ENCODE measurements at regions not wholly inside any gene's neighbourhood (a gene's known extent, or its start where the extent isn't known, plus 50 kb on each side); places are given as distances from the start of the nearest gene placed in this dataset.

DNA sequence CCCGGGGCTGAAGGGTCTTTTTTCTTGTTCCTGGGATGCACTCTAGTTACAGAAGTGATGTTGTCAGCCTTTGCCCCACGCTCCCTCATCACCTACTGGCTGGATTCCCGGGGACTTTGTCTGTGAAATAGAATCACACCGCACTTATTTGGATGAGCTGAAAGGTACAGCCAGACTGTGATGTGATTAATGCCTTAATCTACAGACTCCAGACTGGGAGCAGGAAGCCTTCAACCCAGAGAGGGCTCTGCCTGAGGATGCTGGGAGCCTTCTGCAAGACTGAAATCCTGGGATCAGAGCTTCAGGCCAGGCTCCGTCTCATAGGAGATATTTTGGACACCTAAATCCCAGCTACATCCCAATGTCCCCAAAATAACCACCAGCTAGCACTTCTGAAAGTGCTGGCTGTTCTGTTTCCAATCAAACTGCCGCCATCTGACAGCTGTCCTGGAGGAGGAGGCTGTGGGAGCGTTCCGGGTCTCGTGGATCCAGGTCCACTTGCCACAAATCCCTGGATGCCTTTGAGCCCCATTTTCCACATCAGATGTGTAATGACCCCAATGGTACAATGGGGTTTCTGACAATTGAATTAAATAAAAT, 688.5 kb downstream of the TBC1D22A start:
- no peak for DNase-seq

DNA sequence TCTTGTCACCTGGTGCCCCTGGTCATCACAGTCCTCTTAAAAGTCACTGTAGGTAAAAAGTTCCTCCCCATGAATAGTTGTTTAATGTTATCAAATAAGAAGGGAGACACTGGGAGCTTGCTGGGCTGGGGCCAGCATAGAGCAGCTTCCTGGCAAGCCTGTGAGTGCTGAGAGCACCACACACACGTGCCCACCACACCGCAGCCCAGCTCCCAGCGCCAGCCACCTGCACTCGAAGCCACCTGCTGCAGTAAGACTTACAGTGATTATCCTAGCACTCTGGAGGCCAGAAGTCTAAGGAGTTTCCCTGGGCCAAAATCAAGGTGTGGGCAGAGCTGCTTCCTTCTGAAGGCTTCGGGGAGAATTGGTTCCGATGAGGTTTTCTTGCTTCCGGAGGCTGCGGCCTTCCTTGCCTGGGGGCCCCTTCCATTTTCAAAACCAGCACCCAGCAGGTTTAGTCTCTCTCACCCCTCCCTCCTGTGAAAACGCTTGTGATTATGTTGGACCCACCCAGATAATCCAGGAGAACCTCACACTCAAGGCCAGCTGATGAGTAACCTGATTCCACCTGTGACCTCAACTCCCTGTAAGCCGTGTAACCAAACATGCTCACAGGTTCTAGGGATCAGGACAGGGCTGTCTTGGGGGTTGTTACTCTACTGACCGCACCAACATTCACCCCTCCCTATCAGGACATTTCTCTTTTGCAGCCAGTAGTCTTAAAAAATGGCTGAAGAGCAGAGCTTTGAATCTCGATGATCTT, 687.2 kb downstream of the TBC1D22A start:
- DNase-seq, result no peak

DNA sequence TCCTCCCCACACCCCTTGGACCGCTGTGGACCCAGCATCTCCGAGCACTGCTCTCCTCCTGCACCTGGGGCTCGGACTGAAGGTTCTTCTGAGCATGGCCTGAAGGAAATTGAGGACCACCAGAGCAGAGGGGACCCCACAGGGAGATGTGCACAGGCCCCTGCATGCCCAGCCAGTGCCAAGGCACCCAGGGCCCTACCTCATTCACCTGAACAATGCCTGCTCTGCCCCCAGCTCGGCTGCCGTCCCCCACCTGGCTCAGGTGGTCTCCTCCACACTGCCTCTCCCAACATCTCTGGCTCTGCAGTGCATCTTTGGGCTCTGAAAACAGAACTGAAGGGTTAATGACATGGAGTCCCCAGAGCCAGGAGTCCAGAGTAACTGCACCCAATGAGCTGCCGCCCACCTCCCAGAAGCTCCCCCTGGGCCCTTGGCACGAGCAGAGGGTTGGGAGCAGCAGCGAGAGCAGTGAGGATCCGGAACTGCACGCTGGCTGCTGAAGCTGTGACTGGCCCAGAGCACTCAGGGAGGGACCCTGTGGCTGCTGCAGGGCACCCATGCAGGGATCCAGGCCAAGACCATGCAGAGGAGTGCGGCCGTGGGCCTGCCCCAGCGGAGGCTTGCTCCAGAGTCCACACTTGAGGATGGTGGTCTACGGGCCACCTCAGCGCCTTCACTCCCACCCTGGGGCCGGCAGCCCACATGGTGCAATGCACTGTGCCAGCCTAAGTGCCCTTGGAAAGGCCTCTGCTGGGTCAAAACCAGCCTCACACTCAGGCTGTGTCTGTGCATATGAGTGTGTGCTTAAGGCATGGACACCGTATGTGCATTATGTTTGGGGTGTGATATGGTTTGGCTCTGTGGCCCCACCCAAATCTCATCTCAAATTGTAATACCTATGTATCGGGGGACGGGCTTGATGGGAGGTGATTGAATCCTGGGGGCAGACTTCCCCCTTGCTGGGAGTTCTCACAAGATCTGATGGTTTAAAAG, 686.1 kb downstream of the TBC1D22A start:
- DNase-seq, result no peak

DNA sequence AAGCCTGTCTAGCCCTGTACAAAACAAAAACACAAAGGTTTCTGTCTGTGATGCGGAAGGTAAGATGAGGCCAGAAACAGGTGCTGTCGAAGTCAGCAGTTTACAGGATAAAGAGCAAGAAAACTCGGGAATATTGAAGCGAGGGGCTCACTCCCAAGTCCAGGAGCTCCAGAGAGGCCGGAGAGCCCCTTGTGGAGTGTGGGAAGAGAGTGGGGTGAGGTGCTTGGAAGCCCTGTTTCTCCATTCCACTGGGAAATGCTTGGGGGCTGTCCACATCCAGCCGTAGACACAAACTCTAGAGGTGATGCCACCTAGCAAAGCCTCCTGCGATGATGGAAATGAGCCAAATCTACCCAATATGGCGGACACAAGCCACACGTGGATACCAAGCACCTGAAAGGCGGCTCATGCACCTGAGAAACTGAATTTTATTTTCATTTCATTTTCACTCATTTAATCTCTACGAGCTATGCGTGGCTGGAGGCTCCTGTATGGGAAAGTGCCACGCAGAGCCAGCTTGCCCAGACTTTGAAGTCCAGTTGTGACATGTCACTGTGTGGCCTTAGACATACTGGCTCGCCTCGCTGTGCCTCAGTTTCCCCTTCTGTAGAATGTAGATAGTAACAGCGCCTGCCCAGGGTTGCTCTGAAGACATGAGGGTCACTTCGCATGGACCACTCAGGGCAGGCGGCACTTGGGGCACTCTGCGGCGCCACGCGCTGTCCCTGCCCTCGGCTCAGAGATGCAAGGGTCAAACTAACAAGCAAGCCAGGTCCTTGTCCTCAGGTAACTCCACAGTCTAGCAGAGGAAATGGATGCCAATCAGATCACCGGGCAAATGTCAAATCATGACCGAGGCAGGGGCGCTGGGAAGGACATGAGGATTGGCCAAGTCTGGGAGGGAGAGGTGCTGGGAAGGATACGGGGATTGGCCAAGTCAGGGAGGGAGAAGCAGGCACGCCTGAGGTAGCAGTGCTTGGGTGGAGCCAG, 684.7 kb downstream of the TBC1D22A start:
- no peak for DNase-seq

DNA sequence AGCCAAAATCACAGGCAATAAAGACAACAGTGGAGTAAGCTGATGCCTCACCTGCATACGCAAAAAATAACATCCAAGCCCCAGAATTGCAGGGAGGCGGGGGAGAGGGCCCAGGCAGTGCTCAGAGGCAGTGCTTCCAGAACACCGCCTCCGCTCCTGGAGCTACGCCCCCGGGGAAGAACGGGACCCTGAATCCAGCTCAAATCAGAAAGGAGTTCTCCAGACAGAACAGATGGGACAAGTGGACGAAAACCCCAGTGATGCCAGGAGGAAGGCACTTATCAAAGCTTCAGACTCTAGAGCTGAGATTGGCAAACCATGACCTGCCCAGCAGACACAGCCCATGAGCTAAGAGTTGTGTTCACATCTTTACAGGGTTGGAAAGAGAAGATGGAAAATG, 683.9 kb downstream of the TBC1D22A start:
- no peak for DNase-seq

DNA sequence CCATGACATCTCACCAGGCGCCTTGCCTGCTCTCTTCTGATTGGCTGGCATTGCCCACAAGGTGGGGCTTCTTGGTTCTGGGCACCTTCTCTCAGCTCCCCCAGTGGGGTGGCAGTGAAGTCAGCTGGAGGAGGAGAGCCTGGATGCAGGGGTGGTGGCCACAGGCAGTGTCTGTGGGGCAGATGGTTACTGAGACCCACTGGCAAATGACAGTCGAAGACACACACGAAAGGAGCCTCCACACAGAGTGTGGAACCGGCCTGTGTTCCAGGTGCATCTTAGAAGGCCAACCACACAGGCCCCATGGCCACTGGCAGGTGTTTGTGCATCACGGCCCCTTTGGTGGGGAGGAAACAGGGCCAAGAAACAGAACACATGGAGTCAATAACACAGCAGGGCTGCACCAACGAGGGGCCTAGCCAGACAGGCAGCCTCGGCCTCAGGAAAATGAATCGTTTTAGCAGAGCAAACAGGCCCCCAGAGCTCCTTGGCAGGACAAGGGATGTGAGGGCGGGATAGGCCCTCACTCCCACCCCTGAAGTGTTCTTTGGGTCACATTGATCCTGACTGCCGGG, 683.4 kb downstream of the TBC1D22A start:
- DNase-seq, result no peak

DNA sequence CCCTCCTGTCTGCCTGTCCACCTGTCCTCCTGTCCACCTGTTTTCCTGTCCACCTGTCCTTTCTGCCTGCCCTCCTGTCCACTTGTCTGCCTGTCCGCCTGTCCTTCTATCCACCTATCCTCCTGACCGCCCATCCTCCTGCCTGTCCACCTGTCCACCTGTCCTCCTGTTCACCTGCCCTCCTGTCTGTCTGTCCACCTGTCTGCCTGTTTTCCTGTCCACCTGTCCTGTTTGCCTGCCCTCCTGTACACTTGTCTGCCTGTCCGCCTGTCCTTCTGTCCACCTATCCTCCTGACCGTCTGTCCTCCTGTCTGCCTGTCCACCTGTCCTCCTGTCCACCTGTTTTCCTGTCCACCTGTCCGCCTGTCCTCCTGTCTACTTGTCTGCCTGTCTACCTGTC, 682.8 kb downstream of the TBC1D22A start:
- DNase-seq, result no peak

DNA sequence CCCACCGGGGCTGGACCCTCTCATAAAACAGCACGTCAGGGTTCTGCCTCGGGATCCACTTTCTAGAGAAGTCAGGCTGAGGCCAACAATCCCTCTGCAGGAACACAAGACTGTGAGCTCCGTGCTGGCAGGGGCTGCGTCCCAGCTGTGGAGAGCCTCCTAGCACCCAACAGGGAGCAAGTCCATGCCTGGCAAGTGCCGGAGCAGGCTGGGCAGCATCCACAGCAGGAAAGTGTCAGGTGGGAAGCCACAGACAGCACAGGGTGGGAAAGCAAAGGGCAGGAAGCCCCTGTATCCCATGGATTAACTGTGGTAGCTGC, 682.3 kb downstream of the TBC1D22A start:
- DNase-seq, result no peak

DNA sequence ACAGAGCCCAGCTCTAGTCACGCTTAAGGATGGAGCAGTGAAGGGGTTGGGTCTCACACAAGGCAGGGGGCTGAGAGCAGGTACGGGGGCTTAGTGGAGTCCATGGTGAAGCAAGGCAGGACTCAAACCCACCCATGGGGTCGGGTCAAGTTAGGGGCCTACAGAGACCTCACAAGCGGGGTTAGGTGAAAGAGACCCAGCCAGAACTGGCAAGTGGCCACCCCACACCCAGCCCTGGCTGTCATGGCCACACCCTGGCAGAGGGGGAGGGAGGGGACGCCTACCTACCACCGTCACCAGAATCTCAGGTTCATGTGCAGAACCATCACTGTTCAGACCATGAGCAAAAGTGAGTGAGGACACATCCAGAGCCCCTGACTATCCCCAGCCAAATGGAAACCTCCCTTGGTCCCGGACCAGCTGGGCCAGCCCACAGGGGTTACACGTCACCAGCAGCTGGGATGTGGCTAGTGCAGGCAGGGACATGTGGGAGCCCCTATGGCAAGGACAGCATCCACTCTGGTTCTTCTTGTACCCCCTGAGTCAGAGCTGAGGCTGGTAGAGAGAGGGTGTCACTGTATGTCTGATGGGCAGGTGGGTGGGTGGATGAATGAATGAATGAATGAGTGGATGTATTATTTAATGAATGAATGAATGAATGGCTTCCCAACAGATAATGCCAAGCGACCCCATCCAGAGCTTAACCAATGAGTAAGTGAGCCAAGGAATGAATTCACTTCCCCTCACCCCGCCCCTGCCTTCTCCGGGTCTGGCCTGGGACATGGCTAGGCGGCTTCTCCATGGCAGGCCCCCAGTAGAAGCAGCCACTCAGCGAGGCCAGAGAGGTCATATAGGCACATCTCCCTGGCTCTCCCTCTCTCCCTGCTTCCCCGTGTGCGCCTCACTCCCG, 681.6 kb downstream of the TBC1D22A start:
- no peak for DNase-seq

DNA sequence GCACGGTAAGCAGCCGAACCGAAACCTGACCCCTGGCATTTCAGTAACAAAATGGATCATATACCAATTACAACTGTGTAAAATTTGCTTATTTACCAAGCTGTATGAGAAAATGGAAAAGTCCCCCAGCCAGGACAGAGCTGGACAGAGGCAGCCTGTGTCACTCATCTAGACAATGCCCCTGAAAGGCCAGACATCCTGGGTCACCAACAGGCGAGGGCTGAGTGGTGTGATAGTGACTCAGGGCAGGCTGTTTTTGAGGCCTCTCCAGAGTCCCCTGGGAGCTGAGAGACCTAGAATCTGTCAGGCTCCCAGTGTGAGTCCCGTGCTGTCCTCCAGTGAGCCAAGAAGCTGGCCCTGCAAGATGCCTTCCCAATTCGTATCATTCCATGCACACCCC, 680.4 kb downstream of the TBC1D22A start:
- DNase-seq, result no peak

DNA sequence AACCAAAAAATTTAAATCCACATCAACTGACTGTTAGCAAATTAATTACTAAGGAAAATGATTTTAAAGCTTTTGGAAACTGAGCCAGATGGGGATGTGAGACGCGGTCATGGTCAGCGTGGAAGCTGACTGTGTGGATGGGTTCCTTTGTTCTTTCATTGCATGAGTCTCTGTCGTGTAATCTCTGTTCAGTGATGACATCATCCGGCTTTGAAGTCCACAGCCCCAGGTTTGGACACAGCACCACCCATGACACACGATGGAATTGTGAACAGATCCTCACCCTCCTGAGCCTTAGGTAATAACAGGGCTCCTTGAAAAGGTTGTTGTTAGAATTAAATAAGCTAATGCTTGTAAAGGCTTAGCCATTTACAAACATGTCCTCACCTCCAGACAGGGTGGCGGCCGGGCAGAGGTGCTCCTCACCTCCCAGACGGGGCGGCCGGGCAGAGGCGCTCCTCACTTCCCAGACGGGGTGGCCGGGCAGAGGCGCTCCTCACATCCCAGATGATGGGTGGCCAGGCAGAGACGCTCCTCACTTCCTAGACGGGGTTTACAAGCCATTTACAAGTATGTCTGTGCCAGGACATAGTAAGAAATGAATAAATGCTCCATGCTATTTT, 677.3 kb downstream of the TBC1D22A start:
- no peak for DNase-seq

DNA sequence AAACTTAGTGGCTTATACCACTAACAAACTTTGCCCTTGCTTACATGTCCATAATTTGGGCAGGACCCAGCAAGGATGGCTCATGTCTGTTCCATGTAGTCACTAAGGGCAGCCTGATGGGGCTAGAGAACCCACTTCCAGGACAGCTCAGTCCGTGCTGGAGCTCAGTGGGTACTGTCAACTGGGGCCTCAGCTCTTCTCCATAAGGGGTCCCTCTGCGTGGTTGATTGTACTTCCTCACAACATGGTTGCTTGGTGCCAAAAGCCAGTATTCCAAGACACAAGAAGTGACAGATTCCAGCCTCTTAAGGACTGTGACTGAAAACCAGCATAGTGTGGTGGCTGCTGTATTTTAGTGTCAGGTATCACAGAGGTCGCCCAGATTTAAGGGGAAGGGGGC, 675.2 kb downstream of the TBC1D22A start:
- no peak for DNase-seq

DNA sequence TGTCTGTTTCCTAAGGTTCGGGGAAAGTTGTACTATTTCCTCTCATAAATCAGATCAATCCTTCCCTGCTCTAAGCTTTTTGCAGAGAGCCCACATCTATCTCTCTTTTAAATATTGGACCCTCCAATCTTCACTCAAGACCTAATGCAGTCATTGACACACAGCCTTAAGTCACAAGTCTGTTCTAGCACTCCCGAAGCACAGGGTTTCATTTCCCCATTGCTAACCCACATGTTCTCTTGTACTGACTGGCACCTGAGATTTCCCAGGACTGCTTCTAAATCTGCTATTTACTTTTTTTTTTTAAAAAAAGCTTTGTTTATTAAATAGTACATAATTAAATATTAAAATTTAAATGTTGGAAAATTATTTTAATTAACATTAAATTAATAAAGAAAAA, 674.7 kb downstream of the TBC1D22A start:
- no peak for DNase-seq

DNA sequence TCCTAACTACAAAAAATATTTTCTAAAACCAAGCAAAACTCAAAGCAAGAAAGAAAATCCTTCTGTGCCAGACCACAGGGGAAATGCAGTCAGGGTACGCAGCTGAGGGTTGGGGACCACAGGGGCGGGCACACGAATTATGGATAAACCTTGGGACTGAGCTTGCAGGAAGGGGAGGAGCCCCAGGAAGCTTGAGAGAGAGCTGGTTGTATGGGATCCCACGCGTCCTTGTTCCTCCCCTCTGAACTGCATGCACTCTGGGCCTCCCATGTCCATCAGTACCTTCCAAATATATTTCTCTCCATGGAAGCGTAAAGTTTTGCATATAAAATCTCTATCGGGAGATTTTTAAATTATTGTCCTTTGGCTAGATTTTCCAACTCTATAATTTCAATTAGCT, 673.4 kb downstream of the TBC1D22A start:
- DNase-seq, result no peak

DNA sequence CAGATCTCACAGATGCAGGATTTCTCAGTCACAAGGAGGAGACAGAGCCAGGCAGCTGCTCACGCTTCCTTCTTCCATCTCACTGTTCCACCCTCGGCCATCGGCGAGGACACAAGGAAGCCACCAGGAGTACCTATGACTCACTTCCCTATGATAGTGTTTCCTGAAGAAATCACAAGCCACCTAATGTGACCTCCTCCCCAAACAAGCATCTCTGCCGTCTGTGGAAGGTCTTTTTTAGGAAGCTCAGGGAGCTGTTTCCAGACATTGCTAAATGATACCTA, 672.7 kb downstream of the TBC1D22A start:
- no peak for DNase-seq

DNA sequence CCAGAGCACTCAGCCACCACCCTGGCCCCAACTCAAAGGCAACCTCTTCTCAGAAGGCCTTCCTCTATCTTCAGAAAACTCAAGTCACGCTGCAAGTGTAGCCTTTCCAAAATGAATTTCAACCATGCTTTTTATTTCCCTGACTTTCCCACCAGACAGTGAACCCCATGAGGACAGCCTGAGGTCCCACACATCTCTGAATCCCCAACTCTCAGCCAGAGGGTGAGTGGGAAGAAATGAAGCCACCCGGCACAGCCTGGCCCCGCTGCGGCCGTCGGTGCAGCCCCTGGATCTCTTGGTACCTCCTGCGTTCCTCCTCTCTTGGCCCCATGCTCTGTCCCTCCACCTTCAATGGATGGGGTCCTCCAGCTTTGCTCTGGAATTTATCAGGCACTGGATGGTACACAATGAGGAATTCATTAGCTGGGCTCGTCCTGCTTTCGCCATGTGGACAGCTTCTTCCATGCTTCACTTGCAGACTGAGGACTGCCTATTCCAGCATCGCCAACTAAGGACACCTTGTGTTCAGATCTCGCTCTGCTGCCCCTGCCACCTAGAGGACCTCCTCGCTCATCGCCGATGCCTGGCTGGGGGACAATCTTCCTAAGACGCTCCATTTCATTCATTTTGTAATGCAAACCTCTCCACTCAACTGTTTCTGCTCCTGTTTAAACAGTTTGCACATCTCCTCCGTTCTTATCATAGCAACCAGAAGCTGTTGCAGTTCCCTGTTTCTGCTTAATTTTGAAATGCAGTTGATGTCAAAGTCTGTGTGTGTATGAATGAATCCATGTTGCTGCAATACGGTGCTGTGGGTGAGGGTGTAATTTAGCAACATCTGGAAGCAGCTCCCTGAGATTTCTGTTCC, 672.1 kb downstream of the TBC1D22A start:
- no peak for DNase-seq

DNA sequence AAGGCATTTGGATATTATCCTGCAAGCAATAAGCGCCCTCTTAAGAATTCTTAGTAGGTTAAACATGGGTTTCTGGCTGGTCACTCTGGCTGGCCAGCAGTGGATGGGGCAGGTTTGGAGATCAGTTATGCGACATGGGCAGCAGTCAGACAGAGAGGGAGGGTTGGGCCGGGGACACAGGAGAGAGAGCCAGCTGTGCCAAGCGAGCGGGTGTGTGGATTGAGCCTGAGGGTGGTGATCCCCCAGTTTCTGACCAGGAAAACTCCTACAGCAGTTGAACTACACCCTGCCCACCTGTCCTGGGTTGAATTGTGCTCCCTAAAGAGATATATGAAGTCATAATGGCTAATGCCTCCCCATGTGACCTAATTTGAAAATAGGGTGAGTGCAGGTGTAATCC, 671.2 kb downstream of the TBC1D22A start:
- DNase-seq, result no peak

DNA sequence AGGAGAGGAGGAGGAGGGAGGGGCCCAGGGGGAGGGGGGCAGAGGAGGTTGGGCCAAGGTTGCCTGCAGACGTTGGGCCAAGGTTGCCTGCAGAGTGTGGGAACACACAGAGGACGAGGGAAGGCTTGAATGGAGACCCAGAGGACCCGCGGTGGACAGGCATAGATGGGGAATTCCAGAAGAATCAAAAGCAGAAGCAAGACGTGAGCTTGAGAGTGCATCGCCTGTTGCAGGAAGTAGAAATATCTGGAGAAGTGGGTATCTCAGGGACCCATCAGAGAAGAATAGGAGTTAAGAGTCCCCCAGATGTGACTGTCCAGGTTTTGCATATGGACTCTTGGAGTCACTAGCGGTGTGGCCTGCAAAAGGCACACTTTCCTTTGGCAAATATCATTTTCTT, 670.2 kb downstream of the TBC1D22A start:
- no peak for DNase-seq

DNA sequence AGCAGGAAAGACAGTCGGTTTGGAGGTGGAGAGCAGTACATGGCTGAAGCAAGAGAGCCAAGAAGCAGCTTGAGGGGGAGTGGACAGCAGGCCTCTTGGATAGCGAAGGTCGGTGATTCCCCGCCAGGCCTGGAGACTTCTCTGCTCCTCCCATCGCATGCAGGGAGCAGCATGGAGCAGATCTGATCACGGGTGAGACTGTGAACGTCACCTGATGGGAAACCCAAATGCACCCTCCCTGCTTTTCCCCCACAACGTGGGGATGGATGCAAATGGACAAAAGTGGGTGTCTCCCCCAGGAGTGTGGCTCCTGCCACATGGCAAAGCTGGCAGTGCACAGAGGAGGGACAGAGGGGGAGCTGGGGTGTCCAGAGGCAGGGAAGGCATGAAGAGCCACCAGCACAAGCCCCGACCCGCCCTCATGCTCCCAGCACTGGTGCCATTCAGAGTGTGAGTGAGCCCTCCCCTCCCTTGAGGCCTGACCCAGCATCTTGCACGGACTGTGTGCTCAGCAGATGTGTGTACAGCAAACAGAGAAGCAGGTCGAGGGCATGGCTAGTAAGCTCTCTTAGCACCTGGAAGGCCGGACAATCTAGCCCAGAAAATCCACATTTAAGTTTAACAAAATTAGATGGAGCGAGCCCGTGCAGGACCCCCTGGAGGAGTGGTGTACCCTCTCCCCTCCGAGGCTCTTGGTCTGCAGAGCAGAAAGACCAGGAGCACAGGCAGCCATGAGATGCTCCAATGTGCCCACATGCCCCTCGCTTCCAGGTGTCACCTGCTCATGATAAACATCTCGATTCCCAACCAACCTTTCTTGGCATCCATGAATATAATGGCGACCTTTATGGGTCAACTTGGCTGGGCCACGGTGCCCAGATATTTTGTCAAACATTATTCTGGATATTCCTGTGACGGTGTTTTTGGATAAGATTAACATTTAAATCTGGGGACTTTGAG, 661.7 kb downstream of the TBC1D22A start:
- no peak for DNase-seq
